Caco-2 (cell line): ENCODE measurements at regions not wholly inside any gene's neighbourhood (a gene's known extent, or its start where the extent isn't known, plus 50 kb on each side); places are given as distances from the start of the nearest gene placed in this dataset.

Experiments
- BruUV-seq: library from RNA; stranded (reverse); fragments of 400-500 nt; replicated peaks from 2 replicates; lab custom pipeline; 2021; lab: Mats Ljungman, UMichigan
- CTCF ChIA-PET: fragments of 300-600 bp; sonication (Branson Sonifier 250); formaldehyde crosslinking; loops from one replicate; lab custom pipeline; 2022; ENCODE audit warnings: antibody characterized with exemption; lab: Charles Lee
- POLR2A ChIA-PET: fragments of 300-600 bp; sonication (Branson Sonifier 250); formaldehyde crosslinking; loops from one replicate; lab custom pipeline; 2022; ENCODE audit warnings: antibody characterized with exemption; lab: Charles Lee
- DNase-seq, 2 experiments: peaks; one replicate each; pipeline versions ENCODE4 v3.0.0 to v3.0.0-alpha.2; 2020 to 2022
- H3K27me3 ChIP-seq: replicated peaks from 2 replicates; pipeline ENCODE4 v1.6.0; 2011; ENCODE audit warnings: low read length; ENCODE audit not compliant: control insufficient read depth, insufficient read depth
- H3K36me3 ChIP-seq: 2 replicates; pipeline ENCODE4 v1.5.1; 2011; ENCODE audit warnings: low read length; ENCODE audit not compliant: control insufficient read depth, insufficient read depth
- H3K4me1 ChIP-seq: fragments of 250-450 bp; sonication (Bioruptor Pico); 2 replicates; pipeline ENCODE4 v1.5.1; 2020; ENCODE audit warnings: mild to moderate bottlenecking
- H3K4me3 ChIP-seq: 2 replicates; pipeline ENCODE4 v1.5.1; 2011; ENCODE audit warnings: low read depth, mild to moderate bottlenecking, control low read depth, low read length
- H3K9me3 ChIP-seq: fragments of 250-450 bp; sonication (Bioruptor Pico); 2 replicates; pipeline ENCODE4 v1.5.1; 2020; ENCODE audit warnings: mild to moderate bottlenecking, moderate library complexity
- H3K27ac Mint-ChIP-seq: one replicate; pipeline ENCODE4 v1.8.0; 2022; ENCODE audit warnings: mixed read lengths; ENCODE audit not compliant: unreplicated experiment
- H3K27me3 Mint-ChIP-seq: one replicate; pipeline ENCODE4 v1.8.0; 2022; ENCODE audit warnings: mixed read lengths; ENCODE audit not compliant: insufficient read depth, unreplicated experiment
- H3K36me3 Mint-ChIP-seq: one replicate; pipeline ENCODE4 v1.8.0; 2022; ENCODE audit warnings: mild to moderate bottlenecking, mixed read lengths; ENCODE audit not compliant: insufficient read depth, unreplicated experiment
- H3K4me1 Mint-ChIP-seq: one replicate; pipeline ENCODE4 v1.8.0; 2022; ENCODE audit warnings: low read depth, mixed read lengths; ENCODE audit not compliant: unreplicated experiment
- H3K4me3 Mint-ChIP-seq: one replicate; pipeline ENCODE4 v1.8.0; 2022; ENCODE audit warnings: mild to moderate bottlenecking, moderate library complexity, mixed read lengths; ENCODE audit not compliant: unreplicated experiment
- H3K9me3 Mint-ChIP-seq: one replicate; pipeline ENCODE4 v1.8.0; 2022; ENCODE audit warnings: mixed read lengths; ENCODE audit not compliant: unreplicated experiment
- CTCF ChIP-seq, 2 experiments: fragments of 200-600 bp in 1 of 2; IDR thresholded peaks; 1 replicate in 1 of 2; 2 replicates in 1 of 2; pipeline versions ENCODE4 v1.5.1 to v1.8.0; 2011 to 2022; ENCODE audit warnings: antibody characterized with exemption in 1 of 2, control low read depth in 1 of 2, inconsistent platforms in 1 of 2, low read depth in 1 of 2, low read length in 1 of 2, mild to moderate bottlenecking in 1 of 2, moderate library complexity in 1 of 2; ENCODE audit not compliant: insufficient read depth in 1 of 2, severe bottlenecking in 1 of 2, unreplicated experiment in 1 of 2
- intact Hi-C: fragments of 100-400 bp; cut with micrococcal nuclease; formaldehyde crosslinking; loops from one replicate; pipeline ENCODE4 v1.10.0; 2022; ENCODE audit not compliant: unreplicated experiment

DNA sequence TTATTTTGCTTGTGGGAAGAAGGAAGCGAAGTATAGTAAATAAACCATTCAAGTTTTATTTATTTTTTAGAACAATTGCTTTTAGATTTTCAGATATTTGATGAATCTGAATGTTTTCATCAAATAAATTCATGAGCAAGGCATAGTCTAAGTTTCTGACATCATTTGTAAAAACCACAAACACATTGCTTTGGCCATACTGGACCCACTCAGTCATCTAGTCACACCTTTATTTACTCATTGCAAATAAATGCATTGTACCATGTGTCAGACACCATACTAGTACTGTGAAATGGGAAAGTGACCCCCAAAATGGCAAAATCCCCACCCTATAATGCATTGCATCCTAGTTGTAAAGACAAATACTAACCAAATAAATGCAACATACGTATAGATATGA is 449.1 kb upstream of the SMIM31 start:
- Histone ChIP-seq H3K4me3 (no peak overlapping the region), H3K4me1 (no peaks in the 10 kb centered on the region; the same call in 1 of the 2 replicates), H3K27me3 (no peaks in the 10 kb centered on the region; the same call in 1 of the 2 replicates), H3K36me3 (no peaks in the 10 kb centered on the region), H3K9me3 (no peaks in the 10 kb centered on the region)
- ChIA-PET POLR2A (no interaction called here), CTCF (no interaction called here)
- no peak overlapping the region for H3K4me3 Mint-ChIP-seq
- BruUV-seq = no TSS peak
- H3K27ac Mint-ChIP-seq = no peak overlapping the region
- TF ChIP-seq CTCF (IDR thresholded peaks at IDR 0.05; ENCODE audit: insufficient read depth in 1 of 2, low read depth in 1 of 2, low read length in 1 of 2, severe bottlenecking in 1 of 2, unreplicated experiment in 1 of 2) = no peak
- no peaks in the 10 kb centered on the region for H3K9me3 Mint-ChIP-seq
- H3K4me1 Mint-ChIP-seq = no peaks in the 10 kb centered on the region
- no peak for DNase-seq
- no peaks in the 10 kb centered on the region for H3K27me3 Mint-ChIP-seq
- H3K36me3 Mint-ChIP-seq = no peaks in the 10 kb centered on the region
- intact Hi-C loops = no loop called here

GRCh38 chr4:164307262-164307661 is 446.7 kb upstream of the SMIM31 start:
- Mint-ChIP-seq H3K27ac (no peak overlapping the region), H3K4me1 (no peaks in the 10 kb centered on the region)
- no TSS peak for BruUV-seq

DNA sequence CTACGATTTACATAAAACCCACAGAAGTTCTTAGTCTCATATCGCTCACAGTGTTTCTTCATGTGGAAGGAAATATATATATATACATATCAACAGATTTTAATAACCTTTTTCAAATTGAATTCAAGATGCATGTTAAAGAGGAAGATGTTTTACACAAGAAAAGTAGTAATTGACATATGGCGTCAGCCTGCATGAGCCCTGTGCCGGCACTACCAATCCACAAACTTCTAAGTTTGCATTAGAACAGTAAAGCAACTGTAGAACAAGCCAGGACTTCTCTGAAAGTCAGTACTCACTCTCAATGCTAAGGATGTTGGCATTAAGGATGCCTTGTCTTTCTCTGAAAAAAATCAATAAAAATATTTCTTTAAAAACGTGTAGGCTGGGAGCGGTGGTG is 441.3 kb upstream of the SMIM31 start:
- intact Hi-C loops = no loop called here
- Histone ChIP-seq H3K4me3 (no peak overlapping the region), H3K36me3 (no peaks in the 10 kb centered on the region), H3K4me1 (no peaks in the 10 kb centered on the region), H3K27me3 (no peaks in the 10 kb centered on the region), H3K9me3 (no peaks in the 10 kb centered on the region)
- H3K9me3 Mint-ChIP-seq = no peaks in the 10 kb centered on the region
- CTCF ChIA-PET = no interaction called here
- no peak overlapping the region for H3K27ac Mint-ChIP-seq
- no peak for DNase-seq
- H3K27me3 Mint-ChIP-seq = peaks cover 4% of the 10 kb centered on the region
- BruUV-seq = no TSS peak
- POLR2A ChIA-PET = no interaction called here
- H3K4me1 Mint-ChIP-seq = no peaks in the 10 kb centered on the region
- no peaks in the 10 kb centered on the region for H3K36me3 Mint-ChIP-seq
- no peak overlapping the region for H3K4me3 Mint-ChIP-seq
- no peak for TF ChIP-seq CTCF (IDR thresholded peaks at IDR 0.05; ENCODE audit: insufficient read depth in 1 of 2, low read depth in 1 of 2, low read length in 1 of 2, severe bottlenecking in 1 of 2, unreplicated experiment in 1 of 2)

More at GRCh38 chr4:164307262-164307661, 446.7 kb upstream of the SMIM31 start:
- H3K36me3 ChIP-seq = no peaks in the 10 kb centered on the region
- Mint-ChIP-seq H3K4me3 (no peak overlapping the region), H3K9me3 (no peaks in the 10 kb centered on the region), H3K27me3 (no peaks in the 10 kb centered on the region), H3K36me3 (no peaks in the 10 kb centered on the region)
- CTCF ChIA-PET = no interaction called here
- intact Hi-C loops = no loop called here
- POLR2A ChIA-PET = no interaction called here
- H3K4me1 ChIP-seq = no peaks in the 10 kb centered on the region; the same call in 1 of the 2 replicates
- H3K4me3 ChIP-seq = no peak overlapping the region
- H3K27me3 ChIP-seq = no peaks in the 10 kb centered on the region
- H3K9me3 ChIP-seq = no peaks in the 10 kb centered on the region
- DNase-seq = no peak
- no peak for TF ChIP-seq CTCF (IDR thresholded peaks at IDR 0.05; ENCODE audit: insufficient read depth in 1 of 2, low read depth in 1 of 2, low read length in 1 of 2, severe bottlenecking in 1 of 2, unreplicated experiment in 1 of 2)
